ENCODE measurements at regions not wholly inside any gene's neighbourhood (a gene's known extent, or its start where the extent isn't known, plus 50 kb on each side); places are given as distances from the start of the nearest gene placed in this dataset.

DNA sequence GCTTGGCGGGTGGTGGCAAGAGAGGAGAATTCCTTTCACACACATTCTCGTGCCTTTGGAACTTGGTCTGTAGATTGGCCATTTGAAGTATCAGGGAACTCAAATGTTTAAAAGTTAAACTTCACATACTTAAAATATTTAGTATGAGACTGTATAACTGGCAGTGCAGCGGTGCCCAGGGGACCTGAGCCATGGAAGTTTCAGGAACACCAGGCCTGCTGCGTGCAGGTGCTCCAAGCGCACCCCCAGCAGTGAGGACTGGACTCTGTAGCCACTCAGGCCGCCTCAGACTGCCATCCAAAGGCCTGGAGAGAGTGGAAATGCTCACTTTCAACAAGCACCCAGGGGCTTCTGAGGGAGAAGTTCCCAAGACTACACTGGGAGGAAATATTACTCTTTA, 273.5 kb upstream of the IRX2 start:
- H3K27me3 Mint-ChIP-seq, result no peaks in the 10 kb centered on the region
- H3K36me3 Mint-ChIP-seq (ENCODE audit: low read depth), result no peaks in the 10 kb centered on the region
- no peak overlapping the region for H3K27ac Mint-ChIP-seq
- no peak overlapping the region for H3K4me3 Mint-ChIP-seq
- H3K4me1 Mint-ChIP-seq, result no peaks in the 10 kb centered on the region
- no peak for DNase-seq
- POLR2A ChIA-PET, result no interaction called here
- CTCF ChIA-PET, result no interaction called here
- H3K9me3 Mint-ChIP-seq, result peaks cover 6% of the 10 kb centered on the region

GRCh38 chr5:3024554-3024953, 273.1 kb upstream of the IRX2 start:
- Mint-ChIP-seq H3K4me1 (no peaks in the 10 kb centered on the region), H3K9me3 (peaks cover 6% of the 10 kb centered on the region), H3K4me3 (no peak overlapping the region), H3K36me3 (ENCODE audit: low read depth) (no peaks in the 10 kb centered on the region), H3K27me3 (no peaks in the 10 kb centered on the region), H3K27ac (no peak overlapping the region)
- no peak for DNase-seq
- CTCF ChIA-PET, result no interaction called here
- POLR2A ChIA-PET, result no interaction called here

GRCh38 chr5:3024126-3024525, 272.6 kb upstream of the IRX2 start:
- no peak overlapping the region for H3K4me3 Mint-ChIP-seq
- no peaks in the 10 kb centered on the region for H3K36me3 Mint-ChIP-seq (ENCODE audit: low read depth)
- peaks cover 6% of the 10 kb centered on the region for H3K9me3 Mint-ChIP-seq
- CTCF ChIA-PET, result no interaction called here
- H3K4me1 Mint-ChIP-seq, result no peaks in the 10 kb centered on the region
- no peaks in the 10 kb centered on the region for H3K27me3 Mint-ChIP-seq
- no peak overlapping the region for H3K27ac Mint-ChIP-seq
- DNase-seq, result no peak
- POLR2A ChIA-PET, result no interaction called here

DNA sequence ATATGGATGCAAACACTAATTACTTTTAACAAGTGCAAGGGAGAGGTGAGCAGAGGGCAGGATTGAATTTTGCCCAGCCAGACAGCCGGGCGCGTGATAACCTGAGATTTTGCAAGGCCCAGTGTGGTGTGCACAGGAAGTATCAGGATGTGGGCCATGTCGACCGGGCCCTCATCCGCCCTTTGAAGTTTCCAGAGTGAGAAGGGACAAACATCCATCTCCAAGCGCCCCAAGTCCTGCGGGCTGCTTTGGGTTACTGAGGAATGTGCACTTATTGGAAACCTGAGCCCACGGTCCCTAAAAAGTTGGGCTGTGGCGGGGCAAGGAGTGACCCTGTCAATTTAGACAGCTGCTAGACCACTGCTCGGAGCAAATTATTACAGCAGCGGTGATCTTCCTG, 272.2 kb upstream of the IRX2 start:
- no peaks in the 10 kb centered on the region for H3K27me3 Mint-ChIP-seq
- H3K4me1 Mint-ChIP-seq, result no peaks in the 10 kb centered on the region
- ChIA-PET POLR2A (no interaction called here), CTCF (no interaction called here)
- H3K9me3 Mint-ChIP-seq, result peaks cover 6% of the 10 kb centered on the region
- no peak overlapping the region for H3K27ac Mint-ChIP-seq
- H3K36me3 Mint-ChIP-seq (ENCODE audit: low read depth), result no peaks in the 10 kb centered on the region
- DNase-seq, result no peak
- no peak overlapping the region for H3K4me3 Mint-ChIP-seq

DNA sequence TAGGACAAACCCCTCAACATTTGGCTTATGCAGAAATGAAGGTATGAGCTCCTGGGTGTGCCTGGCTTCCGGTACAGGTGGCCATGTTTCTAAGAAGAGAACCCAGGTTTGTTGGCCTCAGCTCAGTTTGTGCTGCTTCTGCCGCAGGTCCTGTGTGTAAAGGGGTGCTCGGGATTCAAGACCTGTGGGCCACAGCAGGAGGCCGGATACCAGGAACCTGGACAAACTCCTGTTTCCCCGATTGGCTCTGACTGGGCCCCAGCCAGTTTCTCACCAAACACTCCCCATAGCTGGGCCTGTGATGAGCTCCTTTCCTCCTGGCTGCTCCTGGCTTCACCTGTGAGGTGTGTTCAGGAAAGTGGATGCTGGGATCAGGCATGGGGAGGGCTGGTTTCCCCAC, 271.2 kb upstream of the IRX2 start:
- POLR2A ChIA-PET, result no interaction called here
- CTCF ChIA-PET, result no interaction called here
- DNase-seq, result no peak
- Mint-ChIP-seq H3K9me3 (peaks cover 6% of the 10 kb centered on the region), H3K4me1 (no peaks in the 10 kb centered on the region), H3K36me3 (ENCODE audit: low read depth) (no peaks in the 10 kb centered on the region), H3K27me3 (no peaks in the 10 kb centered on the region), H3K4me3 (no peak overlapping the region), H3K27ac (no peak overlapping the region)

DNA sequence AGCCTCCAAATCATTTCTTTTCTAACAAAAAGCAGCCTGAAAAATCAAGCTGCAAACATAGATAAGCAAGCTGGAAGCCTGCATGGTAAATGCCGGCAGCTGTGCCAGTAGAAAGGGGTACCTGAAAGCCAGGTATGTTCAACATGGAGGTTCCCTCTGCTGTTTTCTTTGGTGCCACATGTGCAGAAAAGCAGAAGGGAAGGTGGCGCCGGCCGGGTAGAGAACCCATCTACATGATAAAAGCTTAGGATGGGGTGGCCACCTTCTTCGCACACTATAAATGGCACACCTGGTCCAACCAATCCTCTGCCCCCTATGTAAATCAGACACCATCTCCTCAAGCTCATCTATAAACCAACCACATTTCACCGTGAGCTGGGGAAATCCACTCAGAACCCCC, 268.9 kb upstream of the IRX2 start:
- Mint-ChIP-seq H3K9me3 (no peaks in the 10 kb centered on the region), H3K4me3 (no peak overlapping the region), H3K36me3 (ENCODE audit: low read depth) (no peaks in the 10 kb centered on the region), H3K4me1 (no peaks in the 10 kb centered on the region), H3K27ac (no peak overlapping the region), H3K27me3 (no peaks in the 10 kb centered on the region)
- ChIA-PET CTCF (no interaction called here), POLR2A (no interaction called here)
- no peak for DNase-seq

GRCh38 chr5:3019045-3019444, 267.6 kb upstream of the IRX2 start:
- ChIA-PET POLR2A (no interaction called here), CTCF (no interaction called here)
- H3K4me1 Mint-ChIP-seq, result no peaks in the 10 kb centered on the region
- H3K27ac Mint-ChIP-seq, result no peak overlapping the region
- no peak overlapping the region for H3K4me3 Mint-ChIP-seq
- H3K9me3 Mint-ChIP-seq, result no peaks in the 10 kb centered on the region
- DNase-seq, result no peak
- H3K36me3 Mint-ChIP-seq (ENCODE audit: low read depth), result no peaks in the 10 kb centered on the region
- H3K27me3 Mint-ChIP-seq, result no peaks in the 10 kb centered on the region

DNA sequence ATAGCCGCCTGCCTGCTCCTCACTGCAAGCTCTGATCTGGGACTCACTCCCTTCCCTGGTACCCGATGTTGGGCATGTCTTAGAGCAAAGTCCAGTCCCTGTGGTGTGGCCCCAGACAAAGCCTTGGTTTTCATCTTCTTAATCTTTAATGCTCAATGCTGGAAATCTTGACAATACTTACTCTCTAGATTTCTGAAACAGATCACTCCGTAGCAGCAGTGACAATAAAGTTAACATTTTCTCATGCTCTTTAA, 260.2 kb upstream of the IRX2 start:
- POLR2A ChIA-PET, result no interaction called here
- H3K36me3 Mint-ChIP-seq (ENCODE audit: low read depth), result no peaks in the 10 kb centered on the region
- no peak overlapping the region for H3K4me3 Mint-ChIP-seq

GRCh38 chr5:3010953-3011763, 259.7 kb upstream of the IRX2 start:
- DNase-seq, result no peak
- CTCF ChIA-PET, result no interaction called here
- Mint-ChIP-seq H3K27me3 (no peaks in the 10 kb centered on the region), H3K36me3 (ENCODE audit: low read depth) (no peaks in the 10 kb centered on the region), H3K9me3 (peaks cover 11% of the 10 kb centered on the region), H3K4me1 (no peaks in the 10 kb centered on the region), H3K4me3 (no peak overlapping the region), H3K27ac (no peak overlapping the region)
- POLR2A ChIA-PET, result no interaction called here

More for the DNA sequence above, 260.2 kb upstream of the IRX2 start:
- no peaks in the 10 kb centered on the region for H3K27me3 Mint-ChIP-seq
- no peaks in the 10 kb centered on the region for H3K4me1 Mint-ChIP-seq
- DNase-seq, result no peak
- CTCF ChIA-PET, result no interaction called here
- peaks cover 9% of the 10 kb centered on the region for H3K9me3 Mint-ChIP-seq
- H3K27ac Mint-ChIP-seq, result no peak overlapping the region

GRCh38 chr5:3010301-3010952, 258.9 kb upstream of the IRX2 start:
- H3K36me3 Mint-ChIP-seq (ENCODE audit: low read depth), result no peaks in the 10 kb centered on the region
- H3K4me3 Mint-ChIP-seq, result no peak overlapping the region
- POLR2A ChIA-PET, result no interaction called here
- CTCF ChIA-PET, result no interaction called here
- no peak overlapping the region for H3K27ac Mint-ChIP-seq
- no peaks in the 10 kb centered on the region for H3K4me1 Mint-ChIP-seq
- H3K9me3 Mint-ChIP-seq, result peaks cover 13% of the 10 kb centered on the region
- DNase-seq, result no peak
- no peaks in the 10 kb centered on the region for H3K27me3 Mint-ChIP-seq

GRCh38 chr5:3009605-3010004, 258.1 kb upstream of the IRX2 start:
- Mint-ChIP-seq H3K27ac (no peak overlapping the region), H3K4me1 (no peaks in the 10 kb centered on the region), H3K27me3 (no peaks in the 10 kb centered on the region), H3K9me3 (peaks cover 16% of the 10 kb centered on the region), H3K4me3 (no peak overlapping the region), H3K36me3 (ENCODE audit: low read depth) (no peaks in the 10 kb centered on the region)
- no peak for DNase-seq
- ChIA-PET POLR2A (no interaction called here), CTCF (no interaction called here)

DNA sequence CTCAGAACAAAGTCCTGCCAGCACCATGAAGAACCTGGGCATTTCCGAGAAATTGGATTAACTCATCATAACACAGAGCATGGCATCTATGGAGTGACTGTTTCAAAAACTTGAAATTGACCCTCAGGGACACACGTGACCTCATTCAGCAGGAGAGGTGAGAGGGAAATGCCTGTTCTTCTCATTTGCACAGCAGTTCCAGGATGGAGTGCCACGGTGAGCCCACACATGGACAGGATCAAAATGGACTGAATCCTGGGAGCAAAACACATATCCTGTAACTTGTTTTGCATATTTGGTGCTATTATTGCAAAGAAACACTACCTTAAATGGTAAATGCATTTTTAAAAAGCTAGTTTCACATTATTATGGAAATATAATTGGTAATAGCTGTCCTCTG, 256.1 kb upstream of the IRX2 start:
- H3K27ac Mint-ChIP-seq, result no peak overlapping the region
- H3K36me3 Mint-ChIP-seq (ENCODE audit: low read depth), result no peaks in the 10 kb centered on the region
- ChIA-PET CTCF (no interaction called here), POLR2A (no interaction called here)
- no peaks in the 10 kb centered on the region for H3K4me1 Mint-ChIP-seq
- H3K4me3 Mint-ChIP-seq, result no peak overlapping the region
- no peaks in the 10 kb centered on the region for H3K27me3 Mint-ChIP-seq
- peaks cover 19% of the 10 kb centered on the region for H3K9me3 Mint-ChIP-seq
- DNase-seq, result no peak

GRCh38 chr5:3006961-3007551, 255.6 kb upstream of the IRX2 start:
- ChIA-PET CTCF (no interaction called here), POLR2A (no interaction called here)
- Mint-ChIP-seq H3K36me3 (ENCODE audit: low read depth) (no peaks in the 10 kb centered on the region), H3K27me3 (no peaks in the 10 kb centered on the region), H3K9me3 (peaks cover 20% of the 10 kb centered on the region), H3K4me1 (no peaks in the 10 kb centered on the region), H3K4me3 (no peak overlapping the region), H3K27ac (no peak overlapping the region)
- no peak for DNase-seq

DNA sequence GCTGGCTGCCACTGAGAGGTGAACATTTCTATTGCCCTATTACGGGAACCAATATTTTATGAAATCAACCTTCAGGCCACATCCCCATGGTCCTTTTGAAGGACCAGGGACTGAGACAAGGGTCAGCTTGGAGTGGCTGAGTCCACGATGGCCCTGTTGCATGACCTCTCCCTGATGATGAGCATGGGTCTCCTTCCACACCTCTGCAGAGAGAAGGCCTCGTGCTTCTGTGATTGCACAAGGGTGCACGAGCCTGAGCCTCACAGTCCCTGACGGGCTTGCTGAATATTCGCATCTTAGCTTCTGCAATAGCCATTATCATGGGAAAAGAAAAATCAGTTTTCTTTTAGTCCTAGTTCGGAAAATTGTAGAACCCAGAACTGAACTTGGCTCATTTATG, 255.0 kb upstream of the IRX2 start:
- Mint-ChIP-seq H3K27ac (no peak overlapping the region), H3K36me3 (ENCODE audit: low read depth) (no peaks in the 10 kb centered on the region), H3K27me3 (no peaks in the 10 kb centered on the region), H3K4me1 (no peaks in the 10 kb centered on the region), H3K9me3 (peaks cover 18% of the 10 kb centered on the region), H3K4me3 (no peak overlapping the region)
- POLR2A ChIA-PET, result no interaction called here
- no peak for DNase-seq
- CTCF ChIA-PET, result no interaction called here
